ENCODE measurements at regions not wholly inside any gene's neighbourhood (a gene's known extent, or its start where the extent isn't known, plus 50 kb on each side); places are given as distances from the start of the nearest gene placed in this dataset.

- Mint-ChIP-seq H3K36me3 (no peaks in the 10 kb centered on the region), H3K9me3 (peaks cover 0 to 5% (median 3%) of the 10 kb centered on the region in 3 donors), H3K27ac (no peak overlapping the region), H3K4me1 (peaks cover 0 to 3% (median 0%) of the 10 kb centered on the region in 3 donors), H3K27me3 (peaks cover 1% of the 10 kb centered on the region), H3K4me3 (no peak overlapping the region)
Measured at GRCh38 chr9:13971415-13971814, 342.5 kb downstream of the NFIB start.

- peaks cover 0 to 3% (median 0%) of the 10 kb centered on the region in 3 donors for H3K4me1 Mint-ChIP-seq
- peaks cover 0 to 4% (median 3%) of the 10 kb centered on the region in 3 donors for H3K9me3 Mint-ChIP-seq
- no peak overlapping the region for H3K4me3 Mint-ChIP-seq
- H3K36me3 Mint-ChIP-seq: no peaks in the 10 kb centered on the region
- no peak overlapping the region for H3K27ac Mint-ChIP-seq
- peaks cover 1% of the 10 kb centered on the region for H3K27me3 Mint-ChIP-seq
Measured at GRCh38 chr9:13970426-13970825, 343.5 kb downstream of the NFIB start.

GRCh38 chr9:13970018-13970417 is 343.9 kb downstream of the NFIB start:
- H3K4me1 Mint-ChIP-seq: peaks cover 0 to 3% (median 0%) of the 10 kb centered on the region in 3 donors
- H3K27me3 Mint-ChIP-seq: peaks cover 1% of the 10 kb centered on the region
- H3K36me3 Mint-ChIP-seq: no peaks in the 10 kb centered on the region
- H3K27ac Mint-ChIP-seq: no peak overlapping the region
- H3K9me3 Mint-ChIP-seq: peaks cover 0 to 7% (median 3%) of the 10 kb centered on the region in 3 donors
- H3K4me3 Mint-ChIP-seq: no peak overlapping the region

GRCh38 chr9:13967438-13967837 is 346.5 kb downstream of the NFIB start:
- Mint-ChIP-seq H3K27ac (no peak overlapping the region), H3K36me3 (no peaks in the 10 kb centered on the region), H3K9me3 (peaks cover 3 to 10% (median 5%) of the 10 kb centered on the region in 3 donors), H3K4me1 (peaks cover 0 to 3% (median 0%) of the 10 kb centered on the region in 3 donors), H3K4me3 (no peak overlapping the region), H3K27me3 (peaks cover 1% of the 10 kb centered on the region)

- peaks cover 1% of the 10 kb centered on the region for H3K27me3 Mint-ChIP-seq
- H3K36me3 Mint-ChIP-seq: no peaks in the 10 kb centered on the region
- H3K9me3 Mint-ChIP-seq: peaks cover 3 to 7% (median 5%) of the 10 kb centered on the region in 3 donors
- H3K4me1 Mint-ChIP-seq: peaks cover 0 to 3% (median 0%) of the 10 kb centered on the region in 3 donors
- no peak overlapping the region for H3K4me3 Mint-ChIP-seq
- H3K27ac Mint-ChIP-seq: no peak overlapping the region
Measured at GRCh38 chr9:13967011-13967410, 346.9 kb downstream of the NFIB start.

GRCh38 chr9:13963005-13963653 is 350.8 kb downstream of the NFIB start:
- Mint-ChIP-seq H3K4me3 (no peak overlapping the region), H3K27ac (no peak overlapping the region), H3K4me1 (peaks cover 0 to 3% (median 0%) of the 10 kb centered on the region in 3 donors), H3K27me3 (peaks cover 1% of the 10 kb centered on the region), H3K36me3 (no peaks in the 10 kb centered on the region), H3K9me3 (peaks cover 5 to 7% (median 5%) of the 10 kb centered on the region in 3 donors)

GRCh38 chr9:13962006-13962405 is 351.9 kb downstream of the NFIB start:
- no peaks in the 10 kb centered on the region for H3K27me3 Mint-ChIP-seq
- H3K4me3 Mint-ChIP-seq: no peak overlapping the region
- H3K4me1 Mint-ChIP-seq: no peaks in the 10 kb centered on the region
- no peak overlapping the region for H3K27ac Mint-ChIP-seq
- H3K9me3 Mint-ChIP-seq: peaks cover 5 to 7% (median 5%) of the 10 kb centered on the region in 3 donors
- H3K36me3 Mint-ChIP-seq: no peaks in the 10 kb centered on the region

- H3K27me3 Mint-ChIP-seq: no peaks in the 10 kb centered on the region
- no peaks in the 10 kb centered on the region for H3K4me1 Mint-ChIP-seq
- no peak overlapping the region for H3K4me3 Mint-ChIP-seq
- H3K27ac Mint-ChIP-seq: no peak overlapping the region
- H3K36me3 Mint-ChIP-seq: no peaks in the 10 kb centered on the region
- peaks cover 5 to 7% (median 5%) of the 10 kb centered on the region in 3 donors for H3K9me3 Mint-ChIP-seq
Measured at GRCh38 chr9:13960011-13960765, 353.8 kb downstream of the NFIB start.

- no peaks in the 10 kb centered on the region for H3K4me1 Mint-ChIP-seq
- peaks cover 0 to 8% (median 0%) of the 10 kb centered on the region in 3 donors for H3K9me3 Mint-ChIP-seq
- no peak overlapping the region for H3K4me3 Mint-ChIP-seq
- no peaks in the 10 kb centered on the region for H3K36me3 Mint-ChIP-seq
- H3K27me3 Mint-ChIP-seq: no peaks in the 10 kb centered on the region
- H3K27ac Mint-ChIP-seq: no peak overlapping the region
Measured at GRCh38 chr9:13958672-13959071, 355.3 kb downstream of the NFIB start.

GRCh38 chr9:13957089-13957488 is 356.9 kb downstream of the NFIB start:
- Mint-ChIP-seq H3K36me3 (no peaks in the 10 kb centered on the region), H3K4me3 (peak overlapping the region in 1 of 4 donors; percentile 38), H3K9me3 (peaks cover 0 to 8% (median 0%) of the 10 kb centered on the region in 3 donors), H3K27me3 (no peaks in the 10 kb centered on the region), H3K27ac (peak overlapping the region in 1 of 3 donors; percentile 71), H3K4me1 (no peaks in the 10 kb centered on the region)

- Mint-ChIP-seq H3K27me3 (no peaks in the 10 kb centered on the region), H3K27ac (no peak overlapping the region), H3K36me3 (no peaks in the 10 kb centered on the region), H3K9me3 (peaks cover 0 to 4% (median 0%) of the 10 kb centered on the region in 3 donors), H3K4me3 (no peak overlapping the region), H3K4me1 (no peaks in the 10 kb centered on the region)
Measured at GRCh38 chr9:13956107-13956506, 357.8 kb downstream of the NFIB start.

GRCh38 chr9:13952906-13953305 is 361.0 kb downstream of the NFIB start:
- Mint-ChIP-seq H3K9me3 (peaks cover 0 to 4% (median 0%) of the 10 kb centered on the region in 3 donors), H3K4me1 (no peaks in the 10 kb centered on the region), H3K4me3 (no peak overlapping the region), H3K36me3 (no peaks in the 10 kb centered on the region), H3K27me3 (no peaks in the 10 kb centered on the region), H3K27ac (no peak overlapping the region)

- Mint-ChIP-seq H3K4me3 (peak overlapping the region in 1 of 4 donors; percentile 52), H3K4me1 (no peaks in the 10 kb centered on the region), H3K27ac (no peak overlapping the region), H3K36me3 (no peaks in the 10 kb centered on the region), H3K27me3 (no peaks in the 10 kb centered on the region), H3K9me3 (peaks cover 0 to 2% (median 0%) of the 10 kb centered on the region in 3 donors)
Measured at GRCh38 chr9:13948037-13948436, 365.9 kb downstream of the NFIB start.

GRCh38 chr9:13943176-13943575 is 370.8 kb downstream of the NFIB start:
- Mint-ChIP-seq H3K4me1 (no peaks in the 10 kb centered on the region), H3K27ac (no peak overlapping the region), H3K4me3 (no peak overlapping the region), H3K36me3 (no peaks in the 10 kb centered on the region), H3K27me3 (no peaks in the 10 kb centered on the region), H3K9me3 (peaks cover 0 to 2% (median 0%) of the 10 kb centered on the region in 3 donors)

- no peaks in the 10 kb centered on the region for H3K36me3 Mint-ChIP-seq
- no peaks in the 10 kb centered on the region for H3K27me3 Mint-ChIP-seq
Measured at GRCh38 chr9:13942695-13943094, 371.2 kb downstream of the NFIB start.

More at GRCh38 chr9:13942695-13943094, 371.2 kb downstream of the NFIB start:
- Mint-ChIP-seq H3K4me3 (no peak overlapping the region), H3K4me1 (no peaks in the 10 kb centered on the region), H3K27ac (no peak overlapping the region), H3K9me3 (peaks cover 0 to 2% (median 0%) of the 10 kb centered on the region in 3 donors)
